HFF-Myc (cell line): ENCODE measurements at regions not wholly inside any gene's neighbourhood (a gene's known extent, or its start where the extent isn't known, plus 50 kb on each side); places are given as distances from the start of the nearest gene placed in this dataset.

Source experiments
- DNase-seq: peaks from one replicate; pipeline ENCODE4 v3.0.0-alpha.2; 2011; ENCODE audit warnings: low read depth; ENCODE audit errors: extremely low read depth
- H3K4me3 ChIP-seq: replicated peaks from 2 replicates; pipeline ENCODE4 v1.5.1; 2011; ENCODE audit warnings: low read depth, mild to moderate bottlenecking, control low read depth, low read length
- CTCF ChIP-seq: IDR thresholded peaks from 2 replicates; pipeline ENCODE4 v1.5.1; 2012; ENCODE audit warnings: mild to moderate bottlenecking, low read depth, low read length, control low read depth; ENCODE audit errors: missing control alignments

GRCh38 chr16:8184854-8185253 is 405.5 kb downstream of the TMEM114 start:
- DNase-seq, result no peak
- H3K4me3 ChIP-seq, result no peak overlapping the region
- no peak for TF ChIP-seq CTCF

- TF ChIP-seq CTCF, result no peak
- no peak overlapping the region for H3K4me3 ChIP-seq
- DNase-seq, result no peak
Measured at GRCh38 chr16:8183176-8184099, 406.9 kb downstream of the TMEM114 start.

DNA sequence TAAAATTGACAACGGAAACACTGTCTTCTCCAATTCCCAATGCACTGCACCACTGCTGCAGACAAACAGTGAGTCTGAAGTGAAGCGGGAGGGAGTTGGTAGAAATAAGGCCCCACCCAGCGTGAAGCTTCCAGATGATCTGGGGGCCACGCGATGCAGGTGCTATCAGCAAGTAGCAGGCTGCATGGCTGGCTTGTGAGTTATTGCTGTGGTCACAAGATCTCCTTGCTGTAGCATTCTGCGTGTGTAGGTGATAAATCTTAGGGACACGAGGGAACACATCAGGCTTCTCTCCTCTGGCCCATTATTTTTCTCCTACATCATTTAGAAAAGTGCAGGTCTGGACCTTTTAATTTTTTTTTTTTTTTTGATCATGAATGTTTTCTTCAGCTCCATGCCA is 407.6 kb downstream of the TMEM114 start:
- DNase-seq, result no peak
- H3K4me3 ChIP-seq, result no peak overlapping the region
- no peak for TF ChIP-seq CTCF

DNA sequence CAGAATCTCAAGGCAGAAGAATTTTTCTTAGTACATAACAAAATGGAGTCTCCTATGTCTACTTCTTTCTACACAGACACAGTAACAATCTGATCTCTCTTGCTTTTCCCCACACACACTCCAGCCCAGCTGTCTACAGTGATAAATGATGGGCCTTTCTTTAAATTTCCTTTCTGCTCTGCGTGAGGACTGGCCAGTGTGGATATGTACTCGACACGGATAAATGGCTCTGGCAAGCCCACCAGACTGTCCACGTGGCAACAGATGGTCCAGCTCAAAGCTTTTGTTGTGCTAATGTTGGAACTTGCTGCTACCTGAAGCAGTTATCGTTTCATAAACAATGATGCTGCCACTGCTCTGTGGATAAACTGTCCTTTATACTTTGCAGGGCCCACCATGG is 410.7 kb downstream of the TMEM114 start:
- DNase-seq, result no peak
- TF ChIP-seq CTCF, result no peak
- no peak overlapping the region for H3K4me3 ChIP-seq

- no peak for TF ChIP-seq CTCF
- DNase-seq, result no peak
- H3K4me3 ChIP-seq, result no peak overlapping the region
Measured at GRCh38 chr16:8178271-8178670, 412.0 kb downstream of the TMEM114 start.

GRCh38 chr16:8175411-8175810 is 414.9 kb downstream of the TMEM114 start:
- no peak overlapping the region for H3K4me3 ChIP-seq
- TF ChIP-seq CTCF, result no peak
- DNase-seq, result no peak
